HG03139 (cell line): ENCODE measurements at regions not wholly inside any gene's neighbourhood (a gene's known extent, or its start where the extent isn't known, plus 50 kb on each side); places are given as distances from the start of the nearest gene placed in this dataset.

Experiments used
- ATAC-seq: cut with Tn5 transposase; IDR thresholded peaks from one replicate; pipeline ENCODE4 v1.9.1; 2021; ENCODE audit not compliant: unreplicated experiment

- no peak for ATAC-seq
Observed at GRCh38 chr9:87148331-87149104, 201.2 kb upstream of the GAS1 start.

DNA sequence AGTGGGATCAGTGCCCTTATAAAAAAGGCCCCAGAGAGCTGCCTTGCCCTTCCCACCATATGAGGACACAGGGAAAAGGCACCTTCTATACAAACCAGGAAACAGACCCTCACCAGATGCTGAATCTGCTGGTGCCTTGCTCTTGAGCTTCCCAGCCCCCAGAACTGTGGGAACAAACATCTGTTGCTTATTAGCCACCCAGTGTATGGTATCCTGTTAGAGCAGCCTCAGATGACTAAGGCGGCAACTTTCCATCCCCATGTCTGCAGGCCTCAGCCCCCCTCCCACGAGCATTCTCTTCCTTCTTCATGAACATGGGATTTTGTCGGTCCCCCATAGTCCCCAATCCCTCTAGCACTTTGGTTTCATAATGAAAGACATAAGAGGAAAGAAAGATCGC is 202.5 kb upstream of the GAS1 start:
- ATAC-seq: no peak

GRCh38 chr9:87152256-87152655 is 204.9 kb upstream of the GAS1 start:
- no peak for ATAC-seq

DNA sequence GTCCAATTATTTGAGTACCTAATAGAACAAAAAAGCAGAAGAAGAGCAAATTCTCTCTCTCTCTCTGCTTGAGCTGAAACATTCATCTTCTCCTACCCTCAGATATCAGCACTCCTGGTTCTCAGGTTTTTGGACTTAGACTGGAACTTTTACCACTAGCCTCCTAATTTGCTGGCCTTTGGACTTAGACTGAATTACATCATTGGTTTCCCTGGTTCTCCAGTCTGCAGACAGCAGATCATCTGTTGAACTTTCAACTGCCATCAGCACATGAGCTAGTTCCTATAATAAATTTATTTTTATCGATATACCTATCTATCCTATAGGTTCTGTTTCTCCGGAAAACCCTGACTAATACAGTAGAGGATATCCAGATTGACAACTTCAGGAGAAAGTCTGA is 208.9 kb upstream of the GAS1 start:
- no peak for ATAC-seq

GRCh38 chr9:87157366-87158031 is 210.2 kb upstream of the GAS1 start:
- no peak for ATAC-seq

GRCh38 chr9:87158765-87159164 is 211.5 kb upstream of the GAS1 start:
- no peak for ATAC-seq

- no peak for ATAC-seq
Observed at GRCh38 chr9:87160148-87161102, 213.1 kb upstream of the GAS1 start.

DNA sequence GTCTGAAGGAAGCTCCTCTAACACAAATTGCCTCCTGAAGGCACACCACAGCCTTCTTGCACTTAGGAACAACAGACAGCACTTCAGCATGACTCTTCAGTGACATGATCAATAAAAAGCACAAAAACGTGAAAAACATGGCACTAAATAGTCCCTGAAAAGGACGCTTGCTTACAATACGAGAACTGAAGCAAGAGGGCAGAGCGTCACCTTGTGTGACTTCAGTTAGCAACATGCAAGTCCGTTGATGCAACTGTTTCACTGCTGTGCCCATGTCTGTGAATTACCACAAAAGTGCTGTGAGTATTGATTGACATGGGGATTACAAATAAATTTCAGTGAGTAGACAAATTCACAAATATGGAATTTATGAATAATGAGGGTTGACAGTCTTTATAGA is 219.9 kb upstream of the GAS1 start:
- no peak for ATAC-seq

GRCh38 chr9:87167582-87167981 is 220.3 kb upstream of the GAS1 start:
- no peak for ATAC-seq

DNA sequence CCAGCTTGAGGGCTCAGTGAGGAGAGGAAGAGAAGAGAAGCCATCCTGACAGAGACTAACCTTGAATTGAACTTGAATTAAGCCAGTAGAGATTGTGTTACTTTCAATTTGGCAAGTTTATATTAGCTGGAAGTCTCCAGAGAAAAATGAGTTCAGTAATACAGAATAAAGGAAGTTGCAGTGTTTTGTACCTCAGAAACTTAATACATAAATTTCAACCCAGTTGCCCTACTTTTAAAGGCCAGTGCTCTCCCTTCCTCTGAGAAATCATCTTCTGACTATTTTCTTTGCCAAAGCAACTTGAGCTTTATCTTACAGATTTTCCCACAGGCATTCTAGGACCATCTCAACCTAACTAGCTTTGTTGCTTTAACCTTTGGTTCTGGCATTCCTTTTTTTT is 231.0 kb upstream of the GAS1 start:
- ATAC-seq: no peak

DNA sequence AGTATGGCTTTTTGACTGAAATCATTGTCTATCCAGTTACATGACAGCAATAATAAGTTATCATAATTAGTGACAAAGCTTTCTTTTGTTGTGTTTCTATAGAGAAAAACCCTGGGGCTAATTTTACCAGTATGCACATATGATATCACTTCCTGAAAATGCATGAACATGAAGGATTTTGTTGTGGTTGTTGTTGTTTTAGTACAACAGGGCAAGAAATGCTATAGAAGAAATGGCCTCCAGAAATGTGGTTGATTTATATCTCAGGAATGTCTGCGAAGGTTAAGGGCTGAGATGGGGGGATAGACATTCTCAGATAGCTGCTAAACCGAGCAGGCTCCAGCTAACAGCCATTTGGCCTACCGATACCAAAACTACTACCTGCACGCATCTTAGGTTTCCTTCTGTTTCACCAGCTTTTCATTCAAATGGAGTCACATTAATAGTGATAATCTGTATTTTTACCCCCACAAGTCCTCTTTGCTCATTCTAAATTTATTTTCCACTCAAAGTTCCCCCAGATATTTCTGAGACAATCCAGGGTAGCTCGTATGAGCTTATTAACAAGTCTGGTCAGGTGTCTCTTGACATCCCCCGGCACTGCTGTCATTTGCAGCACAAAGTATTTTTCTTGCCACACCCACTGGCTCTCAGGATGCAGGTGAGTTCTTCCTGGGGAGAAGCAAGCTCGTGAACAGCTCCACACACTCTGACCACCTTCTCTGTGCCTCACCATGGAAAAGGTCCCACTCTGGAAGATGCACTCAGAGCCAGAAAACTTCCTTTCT is 232.4 kb upstream of the GAS1 start:
- ATAC-seq: no peak

DNA sequence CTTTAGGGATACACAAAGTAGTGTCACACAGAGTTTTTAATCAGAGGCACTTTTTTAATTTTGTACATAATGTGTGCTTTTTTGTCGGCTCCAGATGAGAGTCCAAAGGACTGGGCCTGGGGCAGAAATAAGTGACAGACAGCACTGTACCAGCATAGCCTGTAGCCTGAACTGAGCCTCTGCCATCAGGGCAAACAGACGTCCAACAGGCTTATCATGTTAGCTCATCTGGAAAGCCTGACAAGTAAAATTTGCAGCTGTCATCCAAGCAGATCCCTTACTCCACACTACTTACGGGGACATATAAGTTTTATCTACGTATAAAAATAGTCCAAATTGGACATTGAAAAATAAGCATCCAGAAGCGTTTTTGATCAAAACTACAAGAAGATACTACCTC is 233.1 kb upstream of the GAS1 start:
- no peak for ATAC-seq

DNA sequence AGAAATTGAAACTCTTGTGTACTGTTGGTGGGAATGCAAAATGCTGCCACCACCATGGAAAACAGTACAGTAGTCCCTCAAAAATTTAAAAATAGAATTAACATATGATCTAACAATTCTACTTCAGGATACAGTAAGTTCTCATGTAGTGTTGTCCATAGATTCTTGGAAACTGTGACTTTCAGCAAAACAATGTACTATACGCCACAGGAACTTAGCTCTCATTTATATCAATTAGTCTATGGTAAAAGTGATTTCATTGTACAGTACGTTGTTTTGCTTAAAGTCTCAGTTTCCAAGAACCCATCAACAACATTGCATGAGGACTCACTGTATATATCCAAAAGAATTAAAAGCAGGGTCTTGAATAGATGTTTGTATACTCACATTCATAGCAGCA is 233.5 kb upstream of the GAS1 start:
- no peak for ATAC-seq

DNA sequence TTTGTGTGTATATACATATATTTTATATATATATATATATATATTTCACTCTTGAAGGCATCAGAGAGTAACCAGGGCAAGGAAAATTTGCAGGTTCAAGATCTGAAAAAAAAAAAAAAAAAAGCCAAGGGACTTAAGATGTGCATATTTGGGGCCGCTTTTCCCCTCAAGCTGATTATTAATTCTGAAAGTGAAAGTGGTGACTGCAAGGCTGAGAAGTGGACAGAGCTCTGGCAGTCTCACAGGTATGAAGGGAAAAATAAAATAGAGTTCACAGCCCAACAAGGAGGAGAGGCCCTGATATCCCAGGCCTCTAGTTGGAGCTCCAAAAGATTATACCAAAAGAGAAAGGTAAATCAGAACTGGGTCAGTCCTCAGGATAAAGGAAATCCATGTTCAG is 234.4 kb upstream of the GAS1 start:
- ATAC-seq: peak; percentile 55

- ATAC-seq: no peak
Observed at GRCh38 chr9:87184956-87185642, 237.8 kb upstream of the GAS1 start.

GRCh38 chr9:87187656-87188055 is 240.3 kb upstream of the GAS1 start:
- no peak for ATAC-seq

- ATAC-seq: no peak
Observed at GRCh38 chr9:87189006-87189405, 241.7 kb upstream of the GAS1 start.

- ATAC-seq: no peak
Observed at GRCh38 chr9:87193151-87193550, 245.8 kb upstream of the GAS1 start.

GRCh38 chr9:87193925-87194868 is 246.9 kb upstream of the GAS1 start:
- ATAC-seq: no peak
